Heart right ventricle (tissue), 16 donors: ENCODE measurements at regions not wholly inside any gene's neighbourhood (a gene's known extent, or its start where the extent isn't known, plus 50 kb on each side); places are given as distances from the start of the nearest gene placed in this dataset.

Experiments used
- ATAC-seq, 8 donors: fragments of 200-7000 bp; cut with Tn5 transposase; one replicate each; pipeline ENCODE4 v1.9.1; 2020; ENCODE audit warnings: mild to moderate bottlenecking in 8 of 8, moderate library complexity in 8 of 8, moderate number of reproducible peaks in 1 of 8
- DNase-seq, 2 donors: peaks; one replicate each; pipeline ENCODE4 v3.0.0-alpha.2; 2020
- H3K27ac ChIP-seq, 10 donors: fragments of 200-600 bp; sonication (generic) in 2 of 10; one replicate each; pipeline versions ENCODE4 v1.5.0 to v1.8.0; 2020 to 2022; ENCODE audit warnings: mild to moderate bottlenecking in 3 of 10
- H3K27me3 ChIP-seq, 7 donors: fragments of 200-600 bp; one replicate each; pipeline ENCODE4 v1.8.0; 2021 to 2022; ENCODE audit warnings: mild to moderate bottlenecking in 2 of 7
- H3K36me3 ChIP-seq, 9 donors: fragments of 200-600 bp; sonication (generic) in 1 of 9; one replicate each; pipeline versions ENCODE4 v1.5.0 to v1.8.0; 2020 to 2022; ENCODE audit warnings: mild to moderate bottlenecking in 2 of 9
- H3K4me1 ChIP-seq, 9 donors: fragments of 200-600 bp; sonication (generic) in 1 of 9; one replicate each; pipeline versions ENCODE4 v1.5.0 to v1.8.0; 2020 to 2022; ENCODE audit warnings: mild to moderate bottlenecking in 4 of 9
- H3K4me3 ChIP-seq, 10 donors: fragments of 200-600 bp; sonication (generic) in 2 of 10; one replicate each; pipeline versions ENCODE4 v1.5.0 to v1.8.0; 2020 to 2022; ENCODE audit warnings: mild to moderate bottlenecking in 7 of 10, moderate library complexity in 2 of 10
- H3K9me3 ChIP-seq, 11 donors: fragments of 200-600 bp in 10 of 11; sonication (generic) in 2 of 11; one replicate each; pipeline versions ENCODE4 v1.5.0 to v1.8.0; 2013 to 2022; ENCODE audit warnings: mild to moderate bottlenecking in 2 of 11, control low read depth in 1 of 11, moderate library complexity in 1 of 11
- WGBS, 2 donors: extraction: QIAGEN DNeasy Blood & Tissue Kit; methylation state at CpG; one replicate each; pipeline ENCODE4 v1.1.7; 2013; ENCODE audit warnings: inconsistent platforms in 1 of 2; 5-methylcytosine and 5-hydroxymethylcytosine counted together
- intact Hi-C, 10 donors: fragments of 100-400 bp; cut with DNase I; formaldehyde crosslinking; loops; one replicate each; pipeline versions ENCODE4 v1.11.1 to v1.14.2; 2022
- TF ChIP-seq, protein P1 (sequence below), 9 donors: fragments of 200-600 bp; sonication (generic) in 2 of 9; IDR thresholded peaks; one replicate each; pipeline versions ENCODE4 v1.5.0 to v1.8.0; 2021 to 2022; ENCODE audit warnings: antibody characterized with exemption in 9 of 9, mild to moderate bottlenecking in 5 of 9, moderate library complexity in 1 of 9
- donor health status: Arrhythmogenic right ventricular cardiomyopathy.
- donor health status: ischemic (EF 13 %, LVEDD 7.1; RV severe dilation, severe dysfunction).
- donor health status: healthy with polysubstance abuse.
- donor health status: DM: no; HTN: yes; CAD: no.
- donor health status: DM: no; HTN: no; CAD: no.
- donor health status: ischemic (EF 25% LVEDD 6.9; RV normal size, moderate dysfunction).
- donor health status: ischemic (EF 25% LVEDD 5.7; RV mildly dilated, moderate dysfunction).
- donor health status: healthy.
- donor health status: DM: yes; HTN: yes; CAD: no.
- donor health status: Ischemic cardiomyopathy.
- donor health status: ischemic (EF 35%, LVEDD 5.7; RV mildly dilated, moderate dysfunction).
- donor health status: nonischemic (EF 11% LVEDD 7.7; RV severe dilation, severe dysfunction).
- donor health status: DM: yes; HTN: yes; CAD: no.
- donor health status: PGD.
- donor health status: ischemic (EF 29% LVEDD 5.4; RV normal size, mild dysfunction).
- donor health status: nonischemic (EF 23%, LVEDD 6.1; RV moderate dilation, normal function).

DNA sequence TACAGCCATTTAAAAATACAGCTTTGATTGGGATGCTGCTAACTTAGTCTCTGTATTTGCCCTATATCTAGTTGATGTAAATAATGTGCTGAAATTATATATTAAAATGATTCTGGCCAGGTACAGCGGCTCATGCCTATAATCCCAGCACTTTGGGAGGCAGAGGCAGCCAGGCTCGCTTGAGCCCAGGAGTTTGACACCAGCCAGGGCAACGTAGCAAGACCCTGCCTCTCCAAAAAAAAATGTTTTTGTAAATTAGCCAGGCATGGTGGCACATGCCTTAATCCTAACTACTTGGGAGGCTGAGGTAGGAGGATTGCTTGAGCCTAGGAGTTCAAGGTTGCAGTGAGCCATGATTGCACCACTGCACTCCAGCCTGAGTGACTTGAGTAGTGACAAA is 143.8 kb upstream of the CELF2 start:
- H3K27ac ChIP-seq, result peak overlapping the region in 2 of 10 donors; percentile 81 to 84
- DNase-seq, result no peak
- no peak overlapping the region for H3K4me3 ChIP-seq
- H3K27me3 ChIP-seq, result no peaks in the 10 kb centered on the region
- TF ChIP-seq, protein P1, sequence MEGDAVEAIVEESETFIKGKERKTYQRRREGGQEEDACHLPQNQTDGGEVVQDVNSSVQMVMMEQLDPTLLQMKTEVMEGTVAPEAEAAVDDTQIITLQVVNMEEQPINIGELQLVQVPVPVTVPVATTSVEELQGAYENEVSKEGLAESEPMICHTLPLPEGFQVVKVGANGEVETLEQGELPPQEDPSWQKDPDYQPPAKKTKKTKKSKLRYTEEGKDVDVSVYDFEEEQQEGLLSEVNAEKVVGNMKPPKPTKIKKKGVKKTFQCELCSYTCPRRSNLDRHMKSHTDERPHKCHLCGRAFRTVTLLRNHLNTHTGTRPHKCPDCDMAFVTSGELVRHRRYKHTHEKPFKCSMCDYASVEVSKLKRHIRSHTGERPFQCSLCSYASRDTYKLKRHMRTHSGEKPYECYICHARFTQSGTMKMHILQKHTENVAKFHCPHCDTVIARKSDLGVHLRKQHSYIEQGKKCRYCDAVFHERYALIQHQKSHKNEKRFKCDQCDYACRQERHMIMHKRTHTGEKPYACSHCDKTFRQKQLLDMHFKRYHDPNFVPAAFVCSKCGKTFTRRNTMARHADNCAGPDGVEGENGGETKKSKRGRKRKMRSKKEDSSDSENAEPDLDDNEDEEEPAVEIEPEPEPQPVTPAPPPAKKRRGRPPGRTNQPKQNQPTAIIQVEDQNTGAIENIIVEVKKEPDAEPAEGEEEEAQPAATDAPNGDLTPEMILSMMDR (IDR thresholded peaks at IDR 0.05), result no peak
- 96 to 98% methylated on average over 3 of the region's 3 CpGs for WGBS, 2 donors
- intact Hi-C loops, result loop anchor here in 6 of 10 donors (5.0 to 10.0 kb wide), 8 partner anchors 38 to 143 kb away; partner anchors contain the start of gene CELF2 (in 2 of the 6)
- H3K36me3 ChIP-seq, result no peaks in the 10 kb centered on the region
- peaks cover 0 to 32% (median 26%) of the 10 kb centered on the region in 9 donors for H3K4me1 ChIP-seq
- ATAC-seq, result no peak
- H3K9me3 ChIP-seq, result no peaks in the 10 kb centered on the region

DNA sequence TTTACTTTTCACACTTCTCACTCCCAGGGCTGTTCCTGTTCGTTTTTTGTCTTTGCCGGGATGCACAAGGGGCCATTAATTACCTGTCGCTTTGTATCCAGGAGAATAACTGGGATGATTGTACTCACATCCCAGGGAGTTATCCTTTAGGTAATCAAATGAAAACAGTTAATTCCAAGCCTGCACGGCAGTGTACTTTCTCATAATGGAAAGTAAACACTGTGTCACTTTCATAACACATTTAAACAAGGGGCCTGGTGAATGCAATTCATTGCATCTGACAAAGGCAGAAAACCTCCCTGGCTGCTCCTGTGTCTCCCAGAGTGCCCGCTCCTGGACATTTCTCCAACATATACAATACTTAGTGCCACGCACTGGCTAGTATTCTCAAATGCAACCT is 138.7 kb upstream of the CELF2 start:
- no peak overlapping the region for H3K27ac ChIP-seq
- WGBS, 2 donors, result 90 to 93% methylated on average over 6 of the region's 6 CpGs
- peaks cover 0 to 2% (median 0%) of the 10 kb centered on the region in 11 donors for H3K9me3 ChIP-seq
- no peak for DNase-seq
- intact Hi-C loops, result loop anchor here in 2 of 10 donors (10.0 kb wide), 2 partner anchors 84 to 136 kb away; partner anchors contain the start of gene CELF2 (in 1 of the 2)
- no peaks in the 10 kb centered on the region for H3K36me3 ChIP-seq
- ATAC-seq, result no peak
- no peaks in the 10 kb centered on the region for H3K4me1 ChIP-seq
- no peaks in the 10 kb centered on the region for H3K27me3 ChIP-seq
- TF ChIP-seq, protein P1 (IDR thresholded peaks at IDR 0.05), result no peak
- H3K4me3 ChIP-seq, result no peak overlapping the region

DNA sequence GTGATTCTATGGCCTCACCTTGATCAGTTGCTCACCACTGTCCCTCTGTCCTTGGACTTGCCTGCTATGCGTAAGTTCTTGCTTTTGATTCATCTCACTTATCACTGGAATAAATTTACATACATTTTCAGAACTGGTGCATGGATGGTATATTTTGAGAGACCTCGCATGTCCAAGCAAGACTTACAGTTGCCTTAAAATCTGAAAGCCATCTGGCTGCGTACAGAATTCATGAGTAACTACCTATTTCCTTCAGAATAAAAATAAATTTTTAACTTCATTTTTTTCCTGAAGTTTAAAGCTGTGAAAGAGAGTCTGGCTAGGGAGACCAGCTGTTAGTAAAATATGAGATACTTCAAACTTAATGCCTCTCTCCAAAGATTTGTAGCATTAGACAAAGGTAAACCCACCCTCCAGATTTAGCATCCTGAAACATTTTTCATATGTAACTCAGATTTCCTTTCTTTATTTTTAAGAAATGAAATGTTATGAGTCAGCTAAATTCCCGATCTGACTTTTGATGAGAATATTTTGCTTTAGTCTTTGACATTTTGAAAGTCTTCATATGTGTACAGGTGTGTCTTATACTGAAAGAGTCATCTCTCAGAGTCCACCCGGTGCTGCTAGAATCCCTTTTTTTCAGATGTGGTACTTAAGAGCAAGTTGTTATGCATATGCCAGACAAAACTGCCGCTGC is 136.4 kb upstream of the CELF2 start:
- H3K9me3 ChIP-seq, result peaks cover 0 to 15% (median 6%) of the 10 kb centered on the region in 11 donors
- H3K27me3 ChIP-seq, result no peaks in the 10 kb centered on the region
- H3K4me3 ChIP-seq, result no peak overlapping the region
- H3K27ac ChIP-seq, result no peak overlapping the region
- TF ChIP-seq, protein P1 (IDR thresholded peaks at IDR 0.05), result no peak
- H3K36me3 ChIP-seq, result no peaks in the 10 kb centered on the region
- no peak for ATAC-seq
- peaks cover 0 to 3% (median 0%) of the 10 kb centered on the region in 9 donors for H3K4me1 ChIP-seq
- 91 to 93% methylated on average over 6 of the region's 6 CpGs for WGBS, 2 donors
- no peak for DNase-seq
- intact Hi-C loops, result no loop called here

DNA sequence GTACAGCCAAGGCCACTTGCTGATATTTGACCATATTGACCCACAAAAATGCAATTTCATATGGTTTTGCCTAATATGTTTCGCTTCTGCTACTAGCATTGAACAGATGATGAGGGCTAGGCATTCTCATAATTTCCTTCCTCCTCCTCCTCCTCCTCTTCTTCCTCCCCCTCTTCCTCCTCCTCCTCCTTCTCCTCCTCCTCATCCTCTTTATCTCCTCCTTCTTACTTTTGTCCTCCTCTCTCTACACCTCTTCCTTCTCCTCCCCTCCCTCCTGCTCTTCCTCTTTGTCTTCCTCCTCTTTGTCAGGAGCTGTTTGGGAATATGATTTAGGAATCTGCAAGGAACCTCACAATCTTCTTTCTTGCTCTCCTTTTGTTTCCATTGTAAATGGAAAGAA is 133.9 kb upstream of the CELF2 start:
- ATAC-seq (no peak), DNase-seq (no peak)
- TF ChIP-seq, protein P1 (IDR thresholded peaks at IDR 0.05), result no peak
- Histone ChIP-seq H3K4me3 (no peak overlapping the region), H3K27me3 (no peaks in the 10 kb centered on the region), H3K36me3 (no peaks in the 10 kb centered on the region), H3K9me3 (peaks cover 0 to 15% (median 6%) of the 10 kb centered on the region in 11 donors), H3K4me1 (peaks cover 0 to 18% (median 0%) of the 10 kb centered on the region in 9 donors), H3K27ac (no peak overlapping the region)
- intact Hi-C loops, result no loop called here
- 93 to 100% methylated on average over 1 of the region's 1 CpG for WGBS, 2 donors
